GM21381 (cell line): ENCODE measurements at regions not wholly inside any gene's neighbourhood (a gene's known extent, or its start where the extent isn't known, plus 50 kb on each side); places are given as distances from the start of the nearest gene placed in this dataset.

ENCODE experiments used
- ATAC-seq: cut with Tn5 transposase; IDR thresholded peaks from one replicate; pipeline ENCODE4 v1.9.1; 2021; ENCODE audit warnings: mild to moderate bottlenecking, moderate library complexity; ENCODE audit not compliant: unreplicated experiment

DNA sequence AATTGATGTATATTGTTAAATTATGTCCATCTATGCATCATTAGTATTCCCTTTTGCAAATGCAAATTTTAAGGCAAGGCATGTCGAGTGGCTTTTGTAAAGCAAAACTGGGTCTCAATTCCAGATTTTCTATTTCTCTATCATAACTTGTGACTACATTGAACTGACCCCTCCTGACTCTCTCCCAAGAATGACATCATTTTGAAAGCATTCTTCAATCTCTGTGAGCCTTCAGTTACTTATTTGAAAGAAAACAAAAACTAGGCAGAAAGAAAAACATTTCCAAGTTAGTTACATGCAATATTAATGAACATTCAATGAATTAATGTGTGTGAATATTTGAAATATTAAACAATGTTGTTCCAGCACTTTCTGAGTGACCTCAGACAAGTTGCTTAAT lies 314.3 kb upstream of the CLNK start:
- no peak for ATAC-seq

DNA sequence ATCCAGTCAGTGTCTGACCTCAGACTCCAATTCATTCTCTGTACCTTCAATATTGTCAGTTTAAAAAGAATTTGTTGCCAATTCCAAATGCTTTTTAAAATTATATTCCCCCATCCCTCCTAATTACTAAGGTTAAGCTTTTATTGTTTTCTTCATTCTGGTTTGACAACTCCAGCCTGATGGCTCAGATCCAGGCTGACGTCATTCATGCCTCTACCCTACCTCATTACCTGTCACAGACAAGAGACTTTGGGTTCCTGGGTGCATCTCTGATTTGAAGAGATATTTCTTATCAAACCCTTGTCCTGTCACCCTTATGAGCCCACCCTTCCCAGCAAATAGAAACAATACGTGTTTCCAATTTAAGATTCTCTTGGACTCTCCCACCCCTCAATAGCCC lies 300.2 kb upstream of the CLNK start:
- no peak for ATAC-seq

- no peak for ATAC-seq
Observed at GRCh38 chr4:10983885-10984640, 299.5 kb upstream of the CLNK start.

DNA sequence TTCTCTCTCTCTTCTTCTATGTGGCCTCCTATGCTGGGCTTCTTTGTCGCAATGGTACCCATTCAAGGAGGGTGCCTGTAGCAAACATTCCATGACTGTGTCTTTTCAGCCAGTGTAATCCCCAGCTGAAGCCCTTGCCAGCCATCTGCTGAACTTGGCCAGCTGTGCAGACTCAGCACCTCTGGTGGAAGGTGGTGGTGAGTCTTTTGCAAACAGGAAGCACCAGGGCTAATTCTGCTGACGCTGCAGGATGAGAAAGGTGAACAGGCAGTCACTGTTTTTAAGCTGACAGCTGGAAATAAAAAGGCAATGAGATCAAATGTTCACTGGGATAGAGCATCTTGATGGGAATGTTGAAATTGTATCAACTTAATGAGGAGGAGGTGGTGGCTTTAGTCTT lies 298.7 kb upstream of the CLNK start:
- no peak for ATAC-seq

- no peak for ATAC-seq
Observed at GRCh38 chr4:10982305-10982704, 297.7 kb upstream of the CLNK start.

DNA sequence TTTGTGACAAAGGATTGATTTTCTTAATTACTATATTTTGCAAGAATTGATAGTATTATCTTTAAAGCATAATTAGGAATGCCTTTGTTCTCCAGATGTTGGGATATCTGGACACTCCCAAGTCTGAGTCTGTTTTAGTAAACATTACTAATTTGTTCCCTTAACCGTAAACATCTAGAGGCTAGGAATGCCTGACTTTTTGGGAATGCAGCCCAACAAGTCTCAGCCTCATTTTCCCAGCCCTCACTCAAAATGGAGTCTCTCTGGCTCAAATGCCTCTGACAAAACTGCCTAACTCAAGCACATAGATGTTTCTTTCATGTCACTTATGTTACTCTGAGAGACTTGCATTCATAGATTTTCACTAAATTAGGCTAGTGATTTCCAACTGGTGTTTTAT lies 297.0 kb upstream of the CLNK start:
- no peak for ATAC-seq

GRCh38 chr4:10981096-10981495 lies 296.5 kb upstream of the CLNK start:
- no peak for ATAC-seq

DNA sequence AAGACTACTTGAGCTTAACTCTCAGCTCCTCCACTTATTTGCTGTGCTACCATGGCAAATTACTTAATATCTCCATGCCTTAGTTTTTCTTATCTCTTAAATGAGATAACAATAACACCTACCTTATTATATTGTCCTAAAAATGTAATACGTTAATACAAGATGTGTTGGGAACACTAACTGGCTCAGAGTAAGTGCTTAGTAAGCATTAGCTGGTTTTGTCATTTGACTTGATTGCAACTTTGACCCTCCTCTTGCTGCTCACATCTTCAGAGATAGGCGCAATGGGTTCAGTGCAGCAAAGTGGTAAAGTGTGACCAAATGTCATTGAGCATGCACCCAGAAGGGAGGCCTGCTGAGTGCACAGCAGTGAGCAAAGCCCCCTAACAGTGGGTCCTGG lies 294.5 kb upstream of the CLNK start:
- no peak for ATAC-seq

DNA sequence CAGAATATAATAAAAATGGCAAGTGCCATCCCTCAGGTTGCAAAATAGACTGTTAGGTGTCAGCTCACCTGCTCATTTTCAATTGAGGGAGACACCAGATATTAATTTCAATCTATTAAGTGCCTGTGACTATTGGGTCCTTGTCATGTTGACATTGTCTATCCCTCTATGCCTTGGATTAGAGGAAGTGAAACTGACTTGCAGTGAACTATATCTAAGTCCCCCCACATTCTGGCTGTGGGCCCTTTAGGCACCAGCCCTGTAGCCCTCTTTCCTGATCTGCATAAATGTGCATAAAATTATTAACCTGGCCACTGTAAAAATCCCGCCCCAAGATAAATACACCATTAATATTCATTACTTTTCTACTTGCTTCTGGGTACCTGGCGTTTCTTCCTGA lies 293.0 kb upstream of the CLNK start:
- no peak for ATAC-seq

DNA sequence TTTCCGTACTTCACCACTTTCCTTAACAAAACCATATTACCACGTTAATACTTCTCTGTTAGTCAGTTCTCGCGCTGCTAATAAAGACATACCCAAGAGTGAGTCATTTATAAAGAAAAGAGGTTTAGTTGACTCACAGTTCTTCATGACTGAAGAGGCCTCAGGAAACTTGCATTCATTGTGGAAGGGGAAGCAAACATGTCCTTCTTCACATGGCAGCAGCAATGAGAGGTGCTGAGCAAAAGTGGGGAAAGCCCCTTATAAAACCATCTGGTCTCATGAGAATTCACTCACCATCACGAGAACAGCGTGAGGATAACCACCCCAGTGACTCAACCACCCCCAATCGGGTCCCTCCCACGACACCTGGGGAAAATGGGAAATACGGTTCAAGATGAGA lies 289.8 kb upstream of the CLNK start:
- no peak for ATAC-seq

DNA sequence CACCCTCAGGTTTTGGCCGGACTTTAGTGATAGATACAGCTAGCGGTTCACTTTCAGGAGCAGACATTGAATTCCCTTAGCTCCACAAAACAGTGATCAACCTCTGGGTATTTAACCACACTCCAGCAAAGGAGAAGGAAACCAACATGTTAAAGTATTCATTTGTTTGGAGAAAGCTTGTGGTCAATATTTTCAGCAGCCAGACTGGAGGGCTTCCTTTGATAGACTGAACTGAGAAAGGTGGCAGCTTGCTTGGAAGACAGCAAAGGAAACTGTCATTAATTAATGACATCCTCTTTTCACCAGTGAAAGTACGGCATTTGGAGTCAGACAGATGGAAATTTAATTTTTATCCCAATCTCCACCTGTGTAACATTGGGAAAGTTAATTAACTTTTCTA lies 289.1 kb upstream of the CLNK start:
- ATAC-seq = no peak

DNA sequence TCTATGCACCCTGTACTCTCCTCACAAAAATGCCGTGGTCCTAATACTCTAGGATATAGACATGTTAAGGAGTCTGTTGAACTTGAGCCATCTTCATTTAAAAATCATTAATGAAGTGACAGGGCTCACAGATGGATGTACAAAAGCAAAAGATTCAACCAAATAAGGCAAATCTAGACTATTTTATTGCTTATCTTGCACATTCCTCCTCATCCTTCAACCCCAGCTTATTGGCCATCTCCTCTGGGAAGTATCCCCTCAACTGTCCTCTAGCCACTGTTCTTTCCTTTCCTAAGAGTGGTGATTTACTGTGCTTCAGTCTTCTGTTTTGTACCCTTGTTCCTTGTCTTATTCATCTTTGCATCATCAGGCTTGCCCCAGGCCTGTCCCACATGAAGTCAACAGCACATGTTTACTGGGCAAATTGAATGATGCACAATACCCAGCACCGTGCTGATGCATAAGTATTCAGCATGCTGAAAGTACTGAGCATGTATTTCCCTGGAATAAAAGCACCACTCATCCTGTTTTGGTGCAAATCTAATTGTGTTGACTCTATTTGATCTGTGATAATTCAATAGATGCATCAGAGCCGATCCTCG lies 287.3 kb upstream of the CLNK start:
- no peak for ATAC-seq

- no peak for ATAC-seq
Observed at GRCh38 chr4:10965196-10965595, 280.6 kb upstream of the CLNK start.

- ATAC-seq = no peak
Observed at GRCh38 chr4:10963958-10964703, 279.6 kb upstream of the CLNK start.

DNA sequence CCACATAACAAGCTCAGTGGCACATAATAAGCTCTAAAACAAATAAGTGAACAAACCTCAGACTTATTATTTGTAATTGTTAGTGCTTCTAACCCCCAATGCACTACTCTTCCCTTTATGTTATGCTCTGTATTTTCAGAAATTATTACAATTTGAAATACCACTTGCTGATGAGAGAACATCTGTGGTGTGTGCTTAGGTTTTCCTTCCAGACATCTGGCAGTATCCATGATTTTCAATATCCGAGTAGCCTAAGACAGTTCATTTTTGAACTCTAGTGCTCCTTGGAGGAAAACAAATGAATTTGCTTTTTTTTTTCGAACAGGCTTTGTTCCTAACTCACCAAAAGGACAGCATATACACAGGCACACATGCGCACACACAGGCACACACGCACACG lies 278.7 kb upstream of the CLNK start:
- no peak for ATAC-seq

DNA sequence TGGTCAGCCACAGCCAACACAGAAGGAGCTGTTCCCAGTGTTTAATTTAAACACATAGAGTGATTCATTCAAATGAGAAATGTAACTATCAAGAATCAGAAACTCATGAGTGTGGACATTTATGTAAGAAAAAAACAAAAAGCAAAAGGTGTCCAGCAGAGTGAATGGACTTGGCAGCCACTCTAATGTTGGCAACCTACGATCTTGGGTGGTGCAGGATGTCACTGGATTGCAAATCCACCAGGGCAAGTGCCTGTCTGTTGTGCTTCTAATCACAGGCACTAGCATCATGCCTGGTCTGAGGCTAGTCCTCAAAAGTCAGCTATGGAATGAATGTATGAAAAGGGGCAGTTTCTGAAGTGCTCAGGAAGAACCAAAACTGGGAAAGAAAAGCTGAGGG lies 277.7 kb upstream of the CLNK start:
- ATAC-seq = no peak

DNA sequence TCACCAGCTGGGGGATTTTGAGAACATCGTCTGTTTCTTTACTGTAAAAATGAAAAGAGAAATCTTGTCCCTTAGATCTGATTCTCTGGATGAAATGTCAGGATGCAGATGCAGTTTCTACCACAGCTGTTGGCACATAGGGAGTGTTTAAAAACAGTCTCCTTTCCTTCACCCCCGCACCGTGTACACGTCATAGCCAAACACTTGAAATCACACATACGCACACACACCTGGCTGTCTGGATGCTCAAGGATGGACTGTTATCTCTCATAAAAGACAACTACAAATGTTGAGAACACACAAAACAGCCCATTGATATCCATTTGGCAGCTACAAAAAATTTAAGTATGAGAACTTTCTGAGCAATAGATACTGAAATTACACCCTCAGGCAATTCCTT lies 275.8 kb upstream of the CLNK start:
- ATAC-seq = no peak

DNA sequence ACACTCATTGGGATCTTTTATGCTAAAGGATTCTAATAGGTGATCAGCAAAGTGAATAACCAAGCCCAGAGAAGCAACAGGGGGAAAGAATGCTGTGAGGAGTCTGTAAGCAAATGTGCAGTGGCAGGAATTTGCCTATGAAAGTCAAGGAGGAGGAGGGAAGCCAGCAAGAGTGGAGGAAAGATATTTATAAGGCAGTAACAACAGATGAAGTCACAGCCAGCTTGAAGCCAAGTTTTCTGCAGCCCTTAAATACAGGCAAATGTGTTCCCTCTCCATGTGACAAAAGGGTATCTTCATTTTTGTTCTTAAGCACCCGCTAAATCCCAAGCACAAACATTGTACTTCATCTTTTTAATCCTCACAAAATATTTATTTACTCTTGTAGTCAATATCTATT lies 275.0 kb upstream of the CLNK start:
- ATAC-seq = no peak

GRCh38 chr4:10958226-10958856 lies 273.8 kb upstream of the CLNK start:
- ATAC-seq = no peak

GRCh38 chr4:10951306-10951705 lies 266.7 kb upstream of the CLNK start:
- ATAC-seq = no peak

DNA sequence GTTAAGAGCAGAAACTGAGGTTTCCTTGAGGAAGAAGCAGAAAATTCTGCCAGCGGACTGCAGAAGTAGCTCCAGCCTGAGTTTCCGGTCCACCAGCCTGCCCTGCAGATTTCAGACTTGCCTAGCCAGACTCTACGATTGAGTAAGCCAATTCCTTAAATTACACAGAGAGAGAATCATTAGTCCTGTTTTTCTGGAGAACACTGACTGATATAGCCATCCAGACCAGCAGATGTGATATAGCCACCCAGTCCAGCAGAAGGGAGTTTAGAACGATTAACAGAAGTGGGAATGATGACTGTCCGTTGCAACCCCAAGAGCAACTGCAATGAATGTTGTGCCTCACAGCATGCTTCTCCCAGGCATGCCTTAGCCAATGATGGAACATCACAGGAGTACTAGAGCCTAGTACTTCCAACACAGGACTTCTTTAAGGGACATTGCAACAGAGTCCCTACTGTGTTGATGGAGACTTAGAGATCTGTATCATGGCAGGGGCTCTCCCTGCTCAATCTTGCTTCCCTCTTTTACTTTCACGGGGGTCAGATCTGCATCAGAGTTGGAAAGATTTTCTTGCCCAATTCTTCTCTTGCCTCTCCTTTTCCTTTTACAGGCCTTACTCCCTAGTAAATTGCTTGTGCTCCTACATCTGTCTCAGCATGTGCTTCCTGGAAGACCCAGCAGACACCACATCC lies 264.6 kb upstream of the CLNK start:
- no peak for ATAC-seq
